ENCODE measurements at regions not wholly inside any gene's neighbourhood (a gene's known extent, or its start where the extent isn't known, plus 50 kb on each side); places are given as distances from the start of the nearest gene placed in this dataset.

- H3K36me3 ChIP-seq (ENCODE audit: low read depth): no peaks in the 10 kb centered on the region
- no peaks in the 10 kb centered on the region for H4K20me1 ChIP-seq (ENCODE audit: insufficient read depth)
- H3K27ac ChIP-seq: no peak overlapping the region
- no peak overlapping the region for H3K4me3 ChIP-seq
- H3K9ac ChIP-seq: no peak overlapping the region
- no peaks in the 10 kb centered on the region for H3K9me3 ChIP-seq (ENCODE audit: low read depth)
- in situ Hi-C loops (cut with MboI): no loop called here
- TF ChIP-seq EZH2 (IDR thresholded peaks at IDR 0.05; ENCODE audit: insufficient read depth, poor library complexity, severe bottlenecking) (no peak), EZH2phosphoT487 (IDR thresholded peaks at IDR 0.05; ENCODE audit: insufficient read depth, low read depth) (no peak)
- H3K4me2 ChIP-seq (ENCODE audit: unreplicated experiment): no peak overlapping the region
- no peak overlapping the region for H2AFZ ChIP-seq
- H3K9me2 ChIP-seq (ENCODE audit: insufficient read depth): no peaks in the 10 kb centered on the region
- no peaks in the 10 kb centered on the region for H3F3A ChIP-seq (ENCODE audit: insufficient read depth)
- no peaks in the 10 kb centered on the region for H3K79me2 ChIP-seq (ENCODE audit: insufficient read depth)
- 35 to 45% methylated on average over 18 to 24 of the region's 24 CpGs for WGBS, 2 experiments (ENCODE audit: low coverage in 1 of 2, low lambda C conversion rate in 2 of 2, missing lambda C conversion rate in 2 of 2)
- H3K27me3 ChIP-seq (replicated peaks; ENCODE audit: insufficient read depth): no peaks in the 10 kb centered on the region
- DNase-seq: no peak
- no peaks in the 10 kb centered on the region for H3K4me1 ChIP-seq (ENCODE audit: insufficient read depth)
Observed at GRCh38 chr22:49151256-49152126, 676.2 kb downstream of the BRD1 start.

- no peaks in the 10 kb centered on the region for H3K79me2 ChIP-seq (ENCODE audit: insufficient read depth)
- H3K9me2 ChIP-seq (ENCODE audit: insufficient read depth): no peaks in the 10 kb centered on the region
- no peak overlapping the region for H3K9ac ChIP-seq
- no peak overlapping the region for H3K4me2 ChIP-seq (ENCODE audit: unreplicated experiment)
- TF ChIP-seq EZH2phosphoT487 (IDR thresholded peaks at IDR 0.05; ENCODE audit: insufficient read depth, low read depth): no peak
- TF ChIP-seq EZH2 (IDR thresholded peaks at IDR 0.05; ENCODE audit: insufficient read depth, poor library complexity, severe bottlenecking): no peak
- H3K9me3 ChIP-seq (ENCODE audit: low read depth): peaks cover under 1% of the 10 kb centered on the region
- in situ Hi-C loops (cut with MboI): no loop called here
- no peak overlapping the region for H3K27ac ChIP-seq
- no peaks in the 10 kb centered on the region for H4K20me1 ChIP-seq (ENCODE audit: insufficient read depth)
- H3K4me3 ChIP-seq: no peak overlapping the region
- no peaks in the 10 kb centered on the region for H3K36me3 ChIP-seq (ENCODE audit: low read depth)
- H3K4me1 ChIP-seq (ENCODE audit: insufficient read depth): no peaks in the 10 kb centered on the region
- H3K27me3 ChIP-seq (replicated peaks; ENCODE audit: insufficient read depth): no peaks in the 10 kb centered on the region
- no peaks in the 10 kb centered on the region for H3F3A ChIP-seq (ENCODE audit: insufficient read depth)
- 9% methylated on average over 18 of the region's 18 CpGs for whole genome bisulfite sequencing, 2 experiments (ENCODE audit: low coverage in 1 of 2, low lambda C conversion rate in 2 of 2, missing lambda C conversion rate in 2 of 2)
- H2AFZ ChIP-seq: no peak overlapping the region
- no peak for DNase-seq
Observed at GRCh38 chr22:49150801-49151221, 676.9 kb downstream of the BRD1 start.

GRCh38 chr22:49149721-49150608 lies 677.7 kb downstream of the BRD1 start:
- no peaks in the 10 kb centered on the region for H3K79me2 ChIP-seq (ENCODE audit: insufficient read depth)
- no peak for DNase-seq
- H3K4me1 ChIP-seq (ENCODE audit: insufficient read depth): no peaks in the 10 kb centered on the region
- 29 to 37% methylated on average over 17 to 18 of the region's 18 CpGs for WGBS, 2 experiments (ENCODE audit: low coverage in 1 of 2, low lambda C conversion rate in 2 of 2, missing lambda C conversion rate in 2 of 2)
- H2AFZ ChIP-seq: no peak overlapping the region
- H3F3A ChIP-seq (ENCODE audit: insufficient read depth): no peaks in the 10 kb centered on the region
- peaks cover 3% of the 10 kb centered on the region for H3K9me3 ChIP-seq (ENCODE audit: low read depth)
- in situ Hi-C loops (cut with MboI): no loop called here
- no peak overlapping the region for H3K4me3 ChIP-seq
- no peak overlapping the region for H3K9ac ChIP-seq
- no peak overlapping the region for H3K4me2 ChIP-seq (ENCODE audit: unreplicated experiment)
- TF ChIP-seq EZH2 (IDR thresholded peaks at IDR 0.05; ENCODE audit: insufficient read depth, poor library complexity, severe bottlenecking): no peak
- no peak for TF ChIP-seq EZH2phosphoT487 (IDR thresholded peaks at IDR 0.05; ENCODE audit: insufficient read depth, low read depth)
- H3K36me3 ChIP-seq (ENCODE audit: low read depth): no peaks in the 10 kb centered on the region
- no peaks in the 10 kb centered on the region for H3K27me3 ChIP-seq (replicated peaks; ENCODE audit: insufficient read depth)
- H3K9me2 ChIP-seq (ENCODE audit: insufficient read depth): no peaks in the 10 kb centered on the region
- H3K27ac ChIP-seq: no peak overlapping the region
- no peaks in the 10 kb centered on the region for H4K20me1 ChIP-seq (ENCODE audit: insufficient read depth)

- Histone ChIP-seq H3K36me3 (ENCODE audit: low read depth) (no peaks in the 10 kb centered on the region), H3K27me3 (replicated peaks; ENCODE audit: insufficient read depth) (no peaks in the 10 kb centered on the region), H3K4me1 (ENCODE audit: insufficient read depth) (no peaks in the 10 kb centered on the region), H2AFZ (no peak overlapping the region), H3F3A (ENCODE audit: insufficient read depth) (no peaks in the 10 kb centered on the region), H3K9me2 (ENCODE audit: insufficient read depth) (no peaks in the 10 kb centered on the region), H3K79me2 (ENCODE audit: insufficient read depth) (no peaks in the 10 kb centered on the region), H3K9me3 (ENCODE audit: low read depth) (peaks cover 3% of the 10 kb centered on the region), H3K4me2 (ENCODE audit: unreplicated experiment) (no peak overlapping the region), H3K4me3 (no peak overlapping the region), H4K20me1 (ENCODE audit: insufficient read depth) (no peaks in the 10 kb centered on the region), H3K9ac (no peak overlapping the region), H3K27ac (no peak overlapping the region)
- no peak for DNase-seq
- in situ Hi-C loops (cut with MboI): no loop called here
- no peak for TF ChIP-seq EZH2 (IDR thresholded peaks at IDR 0.05; ENCODE audit: insufficient read depth, poor library complexity, severe bottlenecking)
- no peak for TF ChIP-seq EZH2phosphoT487 (IDR thresholded peaks at IDR 0.05; ENCODE audit: insufficient read depth, low read depth)
- WGBS, 2 experiments (ENCODE audit: low coverage in 1 of 2, low lambda C conversion rate in 2 of 2, missing lambda C conversion rate in 2 of 2): 48 to 51% methylated on average over 10 of the region's 10 CpGs
Observed at GRCh38 chr22:49148895-49149418, 678.7 kb downstream of the BRD1 start.
